NOMO-1 treated with DMSO at 0.1 percent for 48 hours (cell line): ENCODE measurements at regions not wholly inside any gene's neighbourhood (a gene's known extent, or its start where the extent isn't known, plus 50 kb on each side); places are given as distances from the start of the nearest gene placed in this dataset.

ENCODE experiments used
- DNase-seq: peaks from one replicate; lab custom pipeline; 2025; ENCODE audit not compliant: unreplicated experiment; lab: John Stamatoyannopoulos, UW

DNA sequence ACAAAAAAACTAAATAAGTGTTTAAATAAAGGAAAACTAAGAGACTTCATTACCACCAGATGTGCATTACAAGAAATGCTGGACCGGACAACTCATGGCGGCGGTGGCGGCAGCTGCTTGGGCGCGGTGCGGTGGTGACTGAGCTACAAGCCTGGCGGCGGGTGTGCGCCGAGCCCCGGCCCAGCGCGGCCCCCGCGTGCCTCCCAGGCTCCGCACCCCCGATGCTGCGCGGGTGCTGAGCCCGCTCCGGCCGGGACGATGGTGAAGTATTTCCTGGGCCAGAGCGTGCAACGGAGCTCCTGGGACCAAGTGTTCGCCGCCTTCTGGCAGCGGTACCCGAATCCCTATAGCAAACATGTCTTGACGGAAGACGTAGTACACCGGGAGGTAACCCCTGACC is 52.2 kb upstream of the RCOR3 start:
- DNase-seq: no peak

DNA sequence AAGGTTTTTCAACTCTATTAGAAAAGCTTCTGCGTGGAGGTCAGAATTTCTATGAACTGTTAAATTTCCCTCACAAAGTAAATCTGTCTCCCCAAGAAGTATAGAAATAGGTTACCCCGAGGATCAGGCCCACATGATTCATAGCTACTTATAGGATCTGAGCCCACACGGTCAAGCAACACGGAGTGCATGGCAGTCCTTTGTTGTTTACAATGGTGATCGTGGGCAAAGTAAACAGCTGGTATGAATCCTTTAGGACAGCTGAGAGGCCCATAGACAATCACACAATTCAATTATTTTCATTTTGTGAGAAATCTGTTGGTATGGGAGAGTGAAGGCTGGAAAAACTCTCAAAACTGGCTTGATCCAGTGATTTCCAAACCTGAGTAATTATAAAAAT is 58.9 kb upstream of the RCOR3 start:
- no peak for DNase-seq

DNA sequence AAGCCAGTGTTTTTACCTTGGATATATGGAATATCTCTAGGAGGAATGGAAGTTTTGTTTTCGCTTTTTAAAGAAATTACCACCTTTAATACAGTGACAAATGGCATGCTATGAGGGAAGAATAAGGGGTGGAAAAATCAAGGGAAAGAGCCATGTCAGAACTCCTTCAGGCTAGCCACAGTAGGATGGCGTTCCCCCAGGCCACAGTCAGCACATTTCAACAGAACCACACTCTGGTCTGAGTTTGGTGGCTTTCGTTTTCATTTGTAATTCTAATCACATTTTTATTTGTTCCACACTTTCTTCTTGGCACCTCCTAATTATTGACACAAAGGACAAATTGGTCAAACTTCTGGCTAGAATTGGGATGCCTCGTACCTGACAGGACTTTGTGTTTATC is 60.3 kb upstream of the RCOR3 start:
- no peak for DNase-seq

GRCh38 chr1:211198111-211198510 is 61.1 kb upstream of the RCOR3 start:
- no peak for DNase-seq

DNA sequence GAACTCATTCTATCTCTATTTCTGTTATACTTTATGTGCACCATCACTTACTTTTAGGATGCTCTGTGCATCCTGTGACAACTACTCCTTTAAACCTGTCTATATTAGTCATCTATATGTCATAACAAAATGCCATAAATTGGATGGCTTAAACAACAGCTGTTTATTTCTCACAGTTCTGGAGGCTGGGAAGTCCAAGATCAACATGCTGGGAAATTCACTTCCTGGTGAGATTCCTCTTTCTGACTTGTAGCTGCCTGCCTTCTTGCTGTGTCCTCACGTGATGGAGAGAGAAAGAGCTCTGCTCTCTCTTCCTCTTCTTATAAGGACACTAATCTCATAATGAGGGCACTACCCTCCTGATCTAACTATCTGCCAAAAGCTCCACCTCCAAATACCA is 62.3 kb upstream of the RCOR3 start:
- DNase-seq: no peak

DNA sequence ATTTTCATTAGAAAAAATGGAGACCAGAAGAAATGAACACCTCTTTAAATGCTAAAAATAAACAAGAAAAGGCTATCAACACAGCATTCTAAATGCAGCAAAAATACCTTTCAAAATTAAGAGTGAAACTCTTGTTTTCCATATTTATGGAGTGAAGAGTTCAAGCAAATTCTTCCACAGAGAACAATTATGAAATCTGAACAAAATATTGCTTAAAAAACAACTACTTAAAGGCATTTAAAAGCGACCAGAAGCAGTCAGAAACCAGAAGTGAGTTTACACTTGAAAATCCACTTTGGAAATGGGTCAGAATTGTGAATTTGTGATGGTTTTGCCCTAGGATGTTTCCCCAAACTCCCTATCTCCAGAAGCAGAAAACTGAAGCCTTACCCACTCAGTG is 60.9 kb upstream of the KCNH1 start:
- DNase-seq: no peak

DNA sequence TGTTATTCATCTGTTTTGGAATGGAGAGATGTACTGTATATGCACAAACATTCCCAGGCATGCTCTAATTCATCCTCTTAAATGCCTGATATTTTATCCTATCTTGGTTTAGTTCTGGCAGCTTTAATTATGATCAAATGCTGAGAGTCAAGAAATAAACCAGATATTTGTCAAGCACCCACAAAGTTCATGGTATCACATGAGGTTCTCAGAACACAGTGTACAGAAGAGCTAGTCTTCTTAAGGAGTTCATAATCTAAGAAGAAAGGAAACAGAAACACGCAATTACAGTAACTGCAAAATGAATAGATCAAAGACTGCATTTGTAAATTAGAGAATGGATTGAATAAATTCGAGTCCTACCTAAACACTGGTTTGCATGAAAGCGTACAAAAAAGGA is 58.3 kb upstream of the KCNH1 start:
- no peak for DNase-seq

GRCh38 chr1:211188721-211189120 is 54.8 kb upstream of the KCNH1 start:
- DNase-seq: peak; percentile 16

- no peak for DNase-seq
Observed at GRCh38 chr1:211183747-211184313, 49.9 kb upstream of the KCNH1 start.
